Mesendoderm (in vitro differentiated cells): ENCODE measurements at regions not wholly inside any gene's neighbourhood (a gene's known extent, or its start where the extent isn't known, plus 50 kb on each side); places are given as distances from the start of the nearest gene placed in this dataset.
"Not testable (repeated sequence)": the region's sequence is repeated elsewhere in the genome, so short reads cannot be mapped to it uniquely, and the experiment has no call there.

ENCODE experiments used
- DNase-seq: peaks from one replicate; pipeline ENCODE4 v3.0.0; 2013
- H2AK5ac ChIP-seq: 2 replicates; pipeline ENCODE4 v1.6.1; 2013; ENCODE audit warnings: low read length, inconsistent platforms
- H2BK120ac ChIP-seq: 2 replicates; pipeline ENCODE4 v1.6.1; 2013; ENCODE audit warnings: low read depth, mild to moderate bottlenecking, low read length, moderate library complexity, mixed read lengths
- H2BK15ac ChIP-seq: replicated peaks from 2 replicates; pipeline ENCODE4 v1.6.1; 2013; ENCODE audit warnings: low read depth, mild to moderate bottlenecking, moderate library complexity
- H2BK5ac ChIP-seq: 2 replicates; pipeline ENCODE4 v1.6.1; 2013; ENCODE audit warnings: low read length, inconsistent platforms
- H3K18ac ChIP-seq: 2 replicates; pipeline ENCODE4 v1.6.1; 2013; ENCODE audit warnings: mild to moderate bottlenecking, low read length, mixed read lengths
- H3K23ac ChIP-seq: one replicate; pipeline ENCODE4 v1.6.1; 2013; ENCODE audit warnings: low read length
- H3K27ac ChIP-seq: 2 replicates; pipeline ENCODE4 v1.5.1; 2013; ENCODE audit warnings: low read depth, mild to moderate bottlenecking, inconsistent platforms, low read length, moderate library complexity
- H3K27me3 ChIP-seq: 2 replicates; pipeline ENCODE4 v1.6.1; 2013; ENCODE audit warnings: low read length, control low read depth, mild to moderate bottlenecking, inconsistent platforms; ENCODE audit not compliant: insufficient read depth, poor library complexity
- H3K36me3 ChIP-seq: 2 replicates; pipeline ENCODE4 v1.6.1; 2013; ENCODE audit warnings: low read length, inconsistent platforms; ENCODE audit not compliant: control insufficient read depth, insufficient read depth
- H3K4ac ChIP-seq: one replicate; pipeline ENCODE4 v1.6.1; 2013; ENCODE audit warnings: low read depth, mild to moderate bottlenecking, low read length, moderate library complexity
- H3K4me1 ChIP-seq: 2 replicates; pipeline ENCODE4 v1.6.1; 2013; ENCODE audit warnings: low read depth, low read length, inconsistent platforms; ENCODE audit not compliant: control insufficient read depth
- H3K4me2 ChIP-seq: 2 replicates; pipeline ENCODE4 v1.6.1; 2013; ENCODE audit warnings: low read length
- H3K4me3 ChIP-seq: 2 replicates; pipeline ENCODE4 v1.5.1; 2013; ENCODE audit warnings: mild to moderate bottlenecking, low read length
- H3K56ac ChIP-seq: one replicate; pipeline ENCODE4 v1.6.1; 2013; ENCODE audit warnings: low read length
- H3K79me1 ChIP-seq: 2 replicates; pipeline ENCODE4 v1.6.1; 2013; ENCODE audit warnings: low read length, inconsistent platforms
- H3K79me2 ChIP-seq: 2 replicates; pipeline ENCODE4 v1.6.1; 2013; ENCODE audit warnings: mild to moderate bottlenecking, low read length; ENCODE audit not compliant: control insufficient read depth, insufficient read depth
- H3K9ac ChIP-seq: 2 replicates; pipeline ENCODE4 v1.6.1; 2013; ENCODE audit warnings: low read length, inconsistent platforms
- H4K5ac ChIP-seq: one replicate; pipeline ENCODE4 v1.6.1; 2013; ENCODE audit warnings: low read length
- H4K8ac ChIP-seq: one replicate; pipeline ENCODE4 v1.6.1; 2013; ENCODE audit warnings: low read depth, mild to moderate bottlenecking, control low read depth, low read length, moderate library complexity
- WGBS: extraction: QIAGEN DNeasy Blood & Tissue Kit; methylation state at CpG from one replicate; pipeline ENCODE4 v1.1.7; 2013; ENCODE audit warnings: low lambda C conversion rate, missing lambda C conversion rate; ENCODE audit not compliant: insufficient coverage; ENCODE audit errors: extremely low coverage; 5-methylcytosine and 5-hydroxymethylcytosine counted together

DNA sequence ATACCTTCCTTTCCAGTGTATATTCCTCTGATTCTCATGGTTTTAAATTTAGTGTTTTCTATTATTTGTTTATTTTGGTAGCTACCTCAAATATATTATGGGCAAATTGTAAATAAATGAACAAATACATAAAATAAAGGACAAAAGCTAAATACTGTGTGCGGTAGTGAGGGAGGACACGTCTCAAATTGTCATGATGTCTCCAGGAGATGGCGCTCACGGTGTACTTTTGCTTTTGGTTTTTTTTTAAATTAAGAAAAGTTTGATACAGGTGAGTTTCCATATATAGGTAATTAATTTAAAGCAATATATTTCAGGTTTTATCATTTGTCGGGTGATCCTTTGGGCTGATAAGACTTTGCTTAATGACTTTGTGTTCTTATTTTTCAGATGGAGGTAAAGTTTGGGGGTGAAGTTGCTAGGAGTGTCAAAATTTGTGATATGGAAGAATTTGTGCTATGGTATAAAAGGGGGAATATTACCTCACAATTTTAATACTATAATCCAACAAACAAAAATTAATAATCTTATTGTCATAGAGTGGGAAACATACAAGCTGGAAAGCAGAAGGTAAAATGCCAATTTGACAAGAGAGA, 68.4 kb upstream of the TMEM229A start:
- Histone ChIP-seq H3K9ac (no peak overlapping the region), H2BK5ac (no peak overlapping the region), H2BK120ac (no peak overlapping the region), H3K18ac (no peak overlapping the region), H3K79me2 (no peaks in the 10 kb centered on the region), H4K8ac (no peak overlapping the region), H2BK15ac (no peak overlapping the region), H3K4me3 (no peak overlapping the region), H3K79me1 (no peaks in the 10 kb centered on the region), H3K23ac (no peak overlapping the region), H2AK5ac (no peak overlapping the region), H3K27ac (no peak overlapping the region), H3K4ac (no peak overlapping the region), H3K56ac (no peak overlapping the region), H3K4me2 (no peak overlapping the region), H3K27me3 (no peaks in the 10 kb centered on the region), H3K36me3 (no peaks in the 10 kb centered on the region), H3K4me1 (no peaks in the 10 kb centered on the region), H4K5ac (no peak overlapping the region)
- WGBS = no CpG with 5 or more reads among the region's 5 CpGs
- DNase-seq = peak; percentile 34

DNA sequence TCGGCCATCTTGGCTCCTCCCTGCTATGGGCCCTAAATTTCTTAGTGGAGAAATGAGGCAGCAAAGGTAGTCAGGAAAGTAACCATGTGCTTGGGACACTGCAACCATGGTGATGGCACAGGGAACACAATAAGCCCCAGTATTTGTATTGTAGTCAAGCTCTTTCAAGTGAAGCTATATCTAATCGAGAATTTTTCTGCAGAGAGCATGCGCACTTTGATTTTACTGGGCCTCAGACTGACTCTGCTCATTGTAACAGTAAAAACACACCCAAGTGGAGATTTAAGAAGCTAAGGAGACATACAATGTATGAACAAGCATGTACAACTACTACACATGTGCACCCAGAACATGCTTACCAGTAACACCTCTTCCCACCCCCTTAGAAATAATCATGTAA, 67.3 kb upstream of the TMEM229A start:
- no peak overlapping the region for H2BK15ac ChIP-seq
- no peak for DNase-seq
- no peaks in the 10 kb centered on the region for H3K4me1 ChIP-seq
- no CpG with 5 or more reads among the region's 3 CpGs for WGBS
- no peak overlapping the region for H2AK5ac ChIP-seq
- no peak overlapping the region for H4K5ac ChIP-seq
- no peak overlapping the region for H3K9ac ChIP-seq
- no peaks in the 10 kb centered on the region for H3K36me3 ChIP-seq
- no peak overlapping the region for H3K23ac ChIP-seq
- H3K27me3 ChIP-seq = no peaks in the 10 kb centered on the region
- H3K79me1 ChIP-seq = no peaks in the 10 kb centered on the region
- H4K8ac ChIP-seq = no peak overlapping the region
- H3K4me3 ChIP-seq = no peak overlapping the region
- H2BK5ac ChIP-seq = no peak overlapping the region
- no peak overlapping the region for H3K27ac ChIP-seq
- H2BK120ac ChIP-seq = no peak overlapping the region
- no peak overlapping the region for H3K56ac ChIP-seq
- H3K79me2 ChIP-seq = no peaks in the 10 kb centered on the region
- H3K4ac ChIP-seq = no peak overlapping the region
- no peak overlapping the region for H3K4me2 ChIP-seq
- no peak overlapping the region for H3K18ac ChIP-seq

DNA sequence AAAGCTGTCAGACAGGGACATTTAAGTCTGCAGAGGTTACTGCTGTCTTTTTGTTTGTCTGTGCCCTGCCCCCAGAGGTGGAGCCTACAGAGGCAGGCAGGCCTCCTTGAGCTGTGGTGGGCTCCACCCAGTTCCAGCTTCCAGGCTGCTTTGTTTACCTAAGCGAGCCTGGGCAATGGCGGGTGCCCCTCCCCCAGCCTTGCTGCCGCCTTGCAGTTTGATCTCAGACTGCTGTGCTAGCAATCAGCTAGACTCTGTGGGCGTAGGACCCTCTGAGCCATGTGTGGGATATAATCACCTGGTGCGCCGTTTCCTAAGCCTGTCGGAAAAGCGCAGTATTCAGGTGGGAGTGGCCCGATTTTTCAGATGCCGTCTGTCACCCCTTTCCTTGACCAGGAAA, 66.7 kb upstream of the TMEM229A start:
- not testable (repeated sequence) for H3K9ac ChIP-seq, H3K79me1 ChIP-seq, H3K4me1 ChIP-seq, H3K27me3 ChIP-seq, H3K18ac ChIP-seq, H3K4ac ChIP-seq, H3K79me2 ChIP-seq, H2BK120ac ChIP-seq, H4K5ac ChIP-seq, H3K23ac ChIP-seq, H3K4me3 ChIP-seq, H3K27ac ChIP-seq, H3K56ac ChIP-seq, H2AK5ac ChIP-seq, H2BK15ac ChIP-seq, DNase-seq, H3K36me3 ChIP-seq, H3K4me2 ChIP-seq, H2BK5ac ChIP-seq, H4K8ac ChIP-seq
- no CpG with 5 or more reads among the region's 10 CpGs for WGBS

DNA sequence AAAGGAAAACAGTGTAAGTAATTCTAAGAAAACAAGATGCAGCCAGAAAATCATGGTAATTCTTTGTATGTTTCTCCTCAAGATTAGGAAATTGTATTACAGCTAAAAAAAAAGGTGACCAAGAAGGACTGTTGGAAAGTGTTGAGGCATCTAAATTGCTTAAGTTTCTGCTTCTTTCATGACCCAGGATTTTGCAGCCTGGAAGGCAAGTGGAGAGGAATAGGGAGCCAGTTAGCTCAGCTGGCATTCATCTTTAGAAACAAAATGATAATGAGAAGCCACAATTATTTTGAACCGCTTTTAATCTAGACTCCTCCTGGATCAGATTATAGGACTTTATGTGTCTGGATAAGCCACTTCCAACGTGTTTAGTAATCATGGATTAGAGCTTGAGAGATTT, 56.8 kb upstream of the TMEM229A start:
- no peaks in the 10 kb centered on the region for H3K27me3 ChIP-seq
- no peaks in the 10 kb centered on the region for H3K79me1 ChIP-seq
- H4K5ac ChIP-seq = no peak overlapping the region
- H3K23ac ChIP-seq = no peak overlapping the region
- no peak overlapping the region for H3K4ac ChIP-seq
- H3K4me2 ChIP-seq = no peak overlapping the region
- H3K18ac ChIP-seq = no peak overlapping the region
- no peak overlapping the region for H3K27ac ChIP-seq
- no peak overlapping the region for H3K9ac ChIP-seq
- H3K56ac ChIP-seq = no peak overlapping the region
- H3K4me1 ChIP-seq = no peaks in the 10 kb centered on the region
- H3K4me3 ChIP-seq = no peak overlapping the region
- H4K8ac ChIP-seq = no peak overlapping the region
- H2BK120ac ChIP-seq = no peak overlapping the region
- H2BK15ac ChIP-seq = no peak overlapping the region
- H3K79me2 ChIP-seq = no peaks in the 10 kb centered on the region
- no CpG with 5 or more reads among the region's 2 CpGs for WGBS
- H2BK5ac ChIP-seq = no peak overlapping the region
- H2AK5ac ChIP-seq = no peak overlapping the region
- DNase-seq = no peak
- no peaks in the 10 kb centered on the region for H3K36me3 ChIP-seq

- H2BK5ac ChIP-seq = no peak overlapping the region
- H4K5ac ChIP-seq = no peak overlapping the region
- no peak overlapping the region for H3K9ac ChIP-seq
- no CpG with 5 or more reads among the region's 1 CpG for WGBS
- DNase-seq = no peak
- no peak overlapping the region for H4K8ac ChIP-seq
- H3K23ac ChIP-seq = no peak overlapping the region
- H3K36me3 ChIP-seq = no peaks in the 10 kb centered on the region
- no peaks in the 10 kb centered on the region for H3K79me2 ChIP-seq
- no peaks in the 10 kb centered on the region for H3K4me1 ChIP-seq
- no peaks in the 10 kb centered on the region for H3K27me3 ChIP-seq
- H3K18ac ChIP-seq = no peak overlapping the region
- H2BK15ac ChIP-seq = no peak overlapping the region
- H3K4me3 ChIP-seq = no peak overlapping the region
- no peak overlapping the region for H3K4me2 ChIP-seq
- H3K4ac ChIP-seq = no peak overlapping the region
- no peak overlapping the region for H2BK120ac ChIP-seq
- H3K79me1 ChIP-seq = no peaks in the 10 kb centered on the region
- no peak overlapping the region for H3K56ac ChIP-seq
- H2AK5ac ChIP-seq = no peak overlapping the region
- H3K27ac ChIP-seq = no peak overlapping the region
These were observed 55.7 kb upstream of the TMEM229A start for GRCh38 chr7:124088590-124088989.

DNA sequence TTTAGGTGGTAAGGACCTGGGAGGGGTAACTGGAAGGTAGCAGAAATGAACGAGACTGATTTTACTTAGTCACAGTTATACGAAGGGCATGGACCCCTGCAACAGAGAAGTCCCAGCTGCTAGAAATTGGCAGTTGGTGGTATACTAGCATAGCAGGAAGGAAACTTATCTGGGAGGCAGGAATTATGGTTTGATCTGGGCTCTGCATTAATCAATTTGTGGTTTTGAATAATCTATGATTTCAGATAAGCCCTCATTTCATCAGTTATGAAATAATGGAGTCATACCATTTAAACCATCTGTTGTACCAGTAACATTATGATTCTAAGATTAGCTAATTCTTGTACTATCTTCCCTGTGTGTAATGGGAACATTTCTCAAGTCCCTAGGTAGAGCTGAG, 54.0 kb upstream of the TMEM229A start:
- DNase-seq = no peak
- no peak overlapping the region for H2BK120ac ChIP-seq
- no peak overlapping the region for H2BK15ac ChIP-seq
- H3K9ac ChIP-seq = no peak overlapping the region
- H2AK5ac ChIP-seq = no peak overlapping the region
- no peak overlapping the region for H3K4ac ChIP-seq
- no peaks in the 10 kb centered on the region for H3K79me1 ChIP-seq
- H3K4me2 ChIP-seq = no peak overlapping the region
- no peaks in the 10 kb centered on the region for H3K36me3 ChIP-seq
- no peak overlapping the region for H4K5ac ChIP-seq
- H4K8ac ChIP-seq = no peak overlapping the region
- no peak overlapping the region for H3K4me3 ChIP-seq
- no peaks in the 10 kb centered on the region for H3K27me3 ChIP-seq
- no peaks in the 10 kb centered on the region for H3K79me2 ChIP-seq
- H3K4me1 ChIP-seq = no peaks in the 10 kb centered on the region
- no peak overlapping the region for H3K18ac ChIP-seq
- H3K56ac ChIP-seq = no peak overlapping the region
- no peak overlapping the region for H3K27ac ChIP-seq
- H3K23ac ChIP-seq = no peak overlapping the region
- H2BK5ac ChIP-seq = no peak overlapping the region
- WGBS = no CpG with 5 or more reads among the region's 2 CpGs
